Heart left ventricle (tissue), 16 donors: ENCODE measurements at regions not wholly inside any gene's neighbourhood (a gene's known extent, or its start where the extent isn't known, plus 50 kb on each side); places are given as distances from the start of the nearest gene placed in this dataset.

Experiments used
- ATAC-seq, 4 donors: fragments of 200-7000 bp; cut with Tn5 transposase; one replicate each; pipeline ENCODE4 v1.9.1; 2020 to 2022; ENCODE audit warnings: moderate library complexity in 4 of 4, mild to moderate bottlenecking in 3 of 4, moderate number of reproducible peaks in 1 of 4
- DNase-seq, 5 donors: peaks; one replicate each; pipeline ENCODE4 v3.0.0-alpha.2; 2020
- H3K27ac ChIP-seq, 12 donors: fragments of 200-600 bp; sonication (generic) in 4 of 12; one replicate each; pipeline versions ENCODE4 v1.5.0 to v1.8.0; 2016 to 2022; ENCODE audit warnings: mild to moderate bottlenecking in 2 of 12
- H3K27me3 ChIP-seq, 9 donors: fragments of 200-600 bp; sonication (generic) in 2 of 9; one replicate each; pipeline versions ENCODE4 v1.5.1 to v1.8.0; 2016 to 2022; ENCODE audit warnings: mild to moderate bottlenecking in 3 of 9
- H3K36me3 ChIP-seq, 9 donors: fragments of 200-600 bp; sonication (generic) in 2 of 9; one replicate each; pipeline versions ENCODE4 v1.5.0 to v1.8.0; 2018 to 2022; ENCODE audit warnings: mild to moderate bottlenecking in 2 of 9
- H3K4me1 ChIP-seq, 12 donors: fragments of 200-600 bp; sonication (generic) in 4 of 12; one replicate each; pipeline versions ENCODE4 v1.5.0 to v1.8.0; 2016 to 2022; ENCODE audit warnings: mild to moderate bottlenecking in 3 of 12
- H3K4me3 ChIP-seq, 12 donors: fragments of 200-600 bp; sonication (generic) in 4 of 12; one replicate each; pipeline versions ENCODE4 v1.5.0 to v1.8.0; 2017 to 2022; ENCODE audit warnings: mild to moderate bottlenecking in 9 of 12, moderate library complexity in 4 of 12
- H3K9me3 ChIP-seq, 12 donors: fragments of 200-600 bp; sonication (generic) in 4 of 12; one replicate each; pipeline versions ENCODE4 v1.5.0 to v1.8.0; 2016 to 2022; ENCODE audit warnings: mild to moderate bottlenecking in 1 of 12
- POLR2A ChIP-seq, 2 donors: fragments of 450-650 bp; IDR thresholded peaks; one replicate each; pipeline ENCODE4 v1.6.1; 2017; ENCODE audit warnings: antibody characterized with exemption in 2 of 2, mild to moderate bottlenecking in 2 of 2, moderate library complexity in 2 of 2
- WGBS, 4 donors: extraction: QIAGEN DNeasy Blood & Tissue Kit in 2 of 4; methylation state at CpG; one replicate each; pipeline versions ENCODE4 v1.1.5 to v1.1.7; 2013 to 2018; 5-methylcytosine and 5-hydroxymethylcytosine counted together
- intact Hi-C, 10 donors: fragments of 100-400 bp; cut with DNase I; formaldehyde crosslinking; loops; one replicate each; pipeline versions ENCODE4 v1.11.1 to v1.14.2; 2022
- TF ChIP-seq, protein P1 (sequence below), 12 donors: fragments of 200-600 bp; sonication (generic) in 4 of 12; IDR thresholded peaks; one replicate each; pipeline versions ENCODE4 v1.5.0 to v1.8.0; 2018 to 2022; ENCODE audit warnings: antibody characterized with exemption in 12 of 12, mild to moderate bottlenecking in 5 of 12
- donor health status: ischemic (EF 13 %, LVEDD 7.1; RV severe dilation, severe dysfunction).
- donor health status: healthy with polysubstance abuse.
- donor health status: DM: no; HTN: yes; CAD: no.
- donor health status: DM: no; HTN: no; CAD: no.
- donor health status: ischemic (EF 25% LVEDD 6.9; RV normal size, moderate dysfunction).
- donor health status: ischemic (EF 25% LVEDD 5.7; RV mildly dilated, moderate dysfunction).
- donor health status: healthy.
- donor health status: DM: yes; HTN: yes; CAD: no.
- donor health status: ischemic (EF 35%, LVEDD 5.7; RV mildly dilated, moderate dysfunction).
- donor health status: nonischemic (EF 11% LVEDD 7.7; RV severe dilation, severe dysfunction).
- donor health status: DM: yes; HTN: yes; CAD: no.
- donor health status: PGD.
- donor health status: ischemic (EF 29% LVEDD 5.4; RV normal size, mild dysfunction).
- donor health status: nonischemic (EF 23%, LVEDD 6.1; RV moderate dilation, normal function).

DNA sequence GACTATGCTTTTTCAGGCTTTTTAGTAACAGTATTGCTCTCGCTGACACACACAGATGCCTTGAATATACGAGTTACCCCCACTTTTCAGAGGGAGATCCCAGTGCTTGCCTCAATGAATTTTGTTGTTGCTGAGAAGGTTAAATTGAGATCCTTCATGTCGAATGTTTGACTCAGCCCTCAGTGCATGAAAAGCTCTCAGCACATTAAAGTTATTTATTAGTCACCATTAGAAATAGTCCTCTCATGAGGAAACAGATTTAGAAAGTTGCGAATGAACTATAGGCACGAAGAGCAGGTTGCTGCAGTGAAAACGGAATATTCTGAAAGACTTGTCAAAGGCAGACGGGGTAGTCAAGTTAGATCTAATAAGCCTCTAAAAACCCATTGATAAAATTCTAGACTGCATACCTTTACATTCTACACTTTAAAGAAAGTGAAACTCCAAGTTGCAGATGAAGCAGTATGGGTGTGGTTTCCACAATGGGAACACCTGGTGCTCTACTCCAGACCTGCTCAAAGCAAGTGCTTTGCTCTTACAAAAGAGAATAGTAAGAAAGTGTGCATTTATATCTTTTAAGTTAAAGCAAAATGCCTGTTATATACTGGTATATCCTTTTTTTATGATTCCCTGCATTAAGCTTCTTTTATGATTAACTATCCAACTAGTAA, 238.1 kb downstream of the MAF start:
- DNase-seq: no peak
- Histone ChIP-seq H3K36me3 (no peaks in the 10 kb centered on the region), H3K27me3 (no peaks in the 10 kb centered on the region), H3K4me1 (no peaks in the 10 kb centered on the region), H3K27ac (no peak overlapping the region), H3K9me3 (peaks cover 0 to 15% (median 0%) of the 10 kb centered on the region in 12 donors), H3K4me3 (no peak overlapping the region)
- 86 to 91% (median 88%) methylated on average over 7 of the region's 7 CpGs for WGBS, 4 donors
- intact Hi-C loops: no loop called here
- ATAC-seq: no peak
- TF ChIP-seq, protein P1, sequence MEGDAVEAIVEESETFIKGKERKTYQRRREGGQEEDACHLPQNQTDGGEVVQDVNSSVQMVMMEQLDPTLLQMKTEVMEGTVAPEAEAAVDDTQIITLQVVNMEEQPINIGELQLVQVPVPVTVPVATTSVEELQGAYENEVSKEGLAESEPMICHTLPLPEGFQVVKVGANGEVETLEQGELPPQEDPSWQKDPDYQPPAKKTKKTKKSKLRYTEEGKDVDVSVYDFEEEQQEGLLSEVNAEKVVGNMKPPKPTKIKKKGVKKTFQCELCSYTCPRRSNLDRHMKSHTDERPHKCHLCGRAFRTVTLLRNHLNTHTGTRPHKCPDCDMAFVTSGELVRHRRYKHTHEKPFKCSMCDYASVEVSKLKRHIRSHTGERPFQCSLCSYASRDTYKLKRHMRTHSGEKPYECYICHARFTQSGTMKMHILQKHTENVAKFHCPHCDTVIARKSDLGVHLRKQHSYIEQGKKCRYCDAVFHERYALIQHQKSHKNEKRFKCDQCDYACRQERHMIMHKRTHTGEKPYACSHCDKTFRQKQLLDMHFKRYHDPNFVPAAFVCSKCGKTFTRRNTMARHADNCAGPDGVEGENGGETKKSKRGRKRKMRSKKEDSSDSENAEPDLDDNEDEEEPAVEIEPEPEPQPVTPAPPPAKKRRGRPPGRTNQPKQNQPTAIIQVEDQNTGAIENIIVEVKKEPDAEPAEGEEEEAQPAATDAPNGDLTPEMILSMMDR (IDR thresholded peaks at IDR 0.05): no peak
- TF ChIP-seq POLR2A (IDR thresholded peaks at IDR 0.05): no peak

DNA sequence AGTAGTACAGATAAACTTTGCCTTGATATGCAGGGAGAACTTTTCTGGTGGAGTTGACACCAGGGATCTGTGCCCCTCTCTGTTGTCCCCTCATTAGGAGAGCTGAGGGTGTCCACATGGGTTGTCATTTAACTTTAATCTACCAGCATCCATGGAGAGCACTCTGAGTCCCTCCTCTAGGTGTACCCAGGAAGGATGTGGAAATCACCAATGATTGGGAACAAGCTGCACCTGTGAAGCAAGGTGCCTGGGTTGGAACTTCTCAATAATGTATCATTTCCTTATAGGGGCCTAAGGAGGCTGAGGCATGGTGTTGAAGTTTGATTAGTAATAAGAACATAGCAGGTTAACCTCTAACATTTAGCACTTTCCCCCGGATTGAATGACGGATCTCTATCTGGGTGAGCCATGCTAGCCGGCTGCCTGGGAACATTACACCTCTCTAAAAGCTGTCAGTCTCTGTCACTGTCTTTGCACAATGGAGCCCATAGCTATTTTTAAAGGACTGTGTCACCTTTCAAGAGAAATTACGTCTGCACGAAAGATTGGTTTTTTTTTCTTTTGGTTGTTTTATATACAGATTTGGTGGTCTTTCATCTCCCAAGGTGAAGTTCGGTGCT, 239.3 kb downstream of the MAF start:
- intact Hi-C loops: no loop called here
- Histone ChIP-seq H3K9me3 (peaks cover 0 to 9% (median 0%) of the 10 kb centered on the region in 12 donors), H3K36me3 (no peaks in the 10 kb centered on the region), H3K27me3 (no peaks in the 10 kb centered on the region), H3K4me3 (no peak overlapping the region), H3K27ac (no peak overlapping the region), H3K4me1 (no peaks in the 10 kb centered on the region)
- no peak for DNase-seq
- WGBS, 4 donors: 69 to 76% (median 74%) methylated on average over 6 of the region's 6 CpGs
- no peak for TF ChIP-seq POLR2A (IDR thresholded peaks at IDR 0.05)
- TF ChIP-seq, protein P1 (IDR thresholded peaks at IDR 0.05): no peak
- ATAC-seq: no peak

DNA sequence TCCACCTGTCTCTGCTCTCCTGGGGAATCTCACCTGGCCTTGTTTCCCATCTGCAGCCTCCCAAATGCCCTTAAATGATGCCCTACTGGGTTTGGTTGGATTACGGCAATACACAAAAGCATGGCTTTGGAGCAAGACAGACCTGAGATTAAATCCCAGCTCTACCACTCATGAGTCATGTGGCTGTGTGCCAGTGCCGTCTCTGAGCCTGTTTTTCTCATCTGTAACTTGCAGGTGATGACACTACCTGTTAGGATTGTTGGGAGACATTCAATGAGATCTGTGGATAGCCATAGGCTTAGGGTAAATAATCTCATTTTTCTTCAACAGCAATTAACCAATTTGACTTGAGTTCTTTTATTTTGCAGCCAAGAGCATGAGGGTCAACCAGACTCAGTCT, 240.3 kb downstream of the MAF start:
- Histone ChIP-seq H3K36me3 (no peaks in the 10 kb centered on the region), H3K27me3 (no peaks in the 10 kb centered on the region), H3K4me3 (no peak overlapping the region), H3K27ac (no peak overlapping the region), H3K4me1 (peaks cover 0 to 2% (median 0%) of the 10 kb centered on the region in 12 donors), H3K9me3 (peaks cover 0 to 7% (median 0%) of the 10 kb centered on the region in 12 donors)
- intact Hi-C loops: no loop called here
- ATAC-seq (no peak), DNase-seq (no peak)
- 80 to 83% (median 82%) methylated on average over 2 of the region's 2 CpGs for WGBS, 4 donors
- TF ChIP-seq POLR2A (IDR thresholded peaks at IDR 0.05): no peak
- TF ChIP-seq, protein P1 (IDR thresholded peaks at IDR 0.05): no peak

DNA sequence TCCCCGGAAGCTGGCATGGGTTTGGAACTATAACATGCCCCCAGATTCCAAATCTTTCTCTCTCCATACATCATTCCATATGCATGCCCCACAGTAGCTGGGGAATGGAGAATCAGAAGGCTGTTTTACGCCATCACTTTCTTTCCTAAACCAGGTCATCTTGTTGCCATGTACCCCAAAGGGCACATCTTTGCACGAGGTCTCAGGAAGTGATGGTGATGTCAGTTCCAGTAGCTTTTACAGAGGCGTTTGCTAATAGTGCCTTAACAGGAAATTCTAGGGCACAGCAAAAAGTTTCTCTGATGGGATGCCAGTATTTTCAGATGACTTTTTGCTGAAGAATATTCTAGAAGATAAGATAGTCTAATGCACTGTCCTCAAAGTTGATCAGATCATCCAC, 241.5 kb downstream of the MAF start:
- Histone ChIP-seq H3K27me3 (no peaks in the 10 kb centered on the region), H3K4me1 (peaks cover 0 to 5% (median 0%) of the 10 kb centered on the region in 12 donors), H3K9me3 (peaks cover 0 to 5% (median 0%) of the 10 kb centered on the region in 12 donors), H3K4me3 (no peak overlapping the region), H3K27ac (no peak overlapping the region), H3K36me3 (no peaks in the 10 kb centered on the region)
- WGBS, 4 donors: 63 to 76% (median 72%) methylated on average over 4 of the region's 4 CpGs
- intact Hi-C loops: loop anchor here in 1 of 10 donors (5.0 kb wide), 1 partner anchor 97 kb away; no protein-coding TSS in a partner anchor
- TF ChIP-seq POLR2A (IDR thresholded peaks at IDR 0.05): no peak
- TF ChIP-seq, protein P1 (IDR thresholded peaks at IDR 0.05): no peak
- no peak for DNase-seq
- ATAC-seq: no peak
